PC-3 (cell line): ENCODE measurements at regions not wholly inside any gene's neighbourhood (a gene's known extent, or its start where the extent isn't known, plus 50 kb on each side); places are given as distances from the start of the nearest gene placed in this dataset.
"Not testable (repeated sequence)": the region's sequence is repeated elsewhere in the genome, so short reads cannot be mapped to it uniquely, and the experiment has no call there.

Source experiments
- ATAC-seq: fragments of 200-7000 bp; cut with Tn5 transposase; 2 replicates; pipeline ENCODE4 v1.9.1; 2020; ENCODE audit warnings: mild to moderate bottlenecking, moderate library complexity
- BruUV-seq: library from RNA; stranded (reverse); fragments of 400-500 nt; replicated peaks from 2 replicates; lab custom pipeline; 2021; lab: Mats Ljungman, UMichigan
- CTCF ChIA-PET: fragments of 300-600 bp; sonication (Branson Sonifier 250); formaldehyde crosslinking; loops from one replicate; lab custom pipeline; 2022; ENCODE audit warnings: antibody characterized with exemption; lab: Charles Lee
- POLR2A ChIA-PET: fragments of 300-600 bp; sonication (Branson Sonifier 250); formaldehyde crosslinking; loops from one replicate; lab custom pipeline; 2022; ENCODE audit warnings: antibody characterized with exemption; ENCODE audit not compliant: unreplicated experiment; lab: Charles Lee
- DNase-seq: peaks from one replicate; pipeline ENCODE4 v3.0.0-alpha.2; 2015
- H2AFZ ChIP-seq: fragments of 300-600 bp; sonication (generic); 2 replicates; pipeline ENCODE4 v1.6.0; 2016; ENCODE audit warnings: antibody characterized with exemption, low read length
- H3F3A ChIP-seq: fragments of 300-600 bp; sonication (generic); one replicate; pipeline ENCODE4 v1.6.0; 2017; ENCODE audit warnings: antibody characterized with exemption, low read length, control low read depth, mild to moderate bottlenecking; ENCODE audit not compliant: unreplicated experiment
- H3K27ac ChIP-seq: fragments of 300-600 bp; sonication (generic); 2 replicates; pipeline ENCODE4 v1.5.1; 2016; ENCODE audit warnings: mild to moderate bottlenecking, low read length
- H3K27me3 ChIP-seq: fragments of 300-600 bp; sonication (generic); 2 replicates; pipeline ENCODE4 v1.6.1; 2016; ENCODE audit warnings: low read length, mixed read lengths
- H3K36me3 ChIP-seq: fragments of 300-600 bp; sonication (generic); 2 replicates; pipeline ENCODE4 v1.6.1; 2016; ENCODE audit warnings: low read depth, mixed run types, low read length, mixed read lengths
- H3K4me1 ChIP-seq: fragments of 300-600 bp; sonication (generic); 2 replicates; pipeline ENCODE4 v1.5.1; 2016; ENCODE audit warnings: low read length; ENCODE audit not compliant: insufficient read depth
- H3K4me2 ChIP-seq: fragments of 300-600 bp; sonication (generic); 2 replicates; pipeline ENCODE4 v1.6.0; 2016; ENCODE audit warnings: low read length
- H3K4me3 ChIP-seq: fragments of 300-600 bp; sonication (generic); 2 replicates; pipeline ENCODE4 v1.5.1; 2016; ENCODE audit warnings: mild to moderate bottlenecking, low read length, mixed read lengths
- H3K79me2 ChIP-seq: fragments of 300-600 bp; sonication (generic); 2 replicates; pipeline ENCODE4 v1.6.1; 2017; ENCODE audit warnings: low read length, mixed read lengths
- H3K9ac ChIP-seq: fragments of 300-600 bp; sonication (generic); 2 replicates; pipeline ENCODE4 v1.6.0; 2016; ENCODE audit warnings: mild to moderate bottlenecking, low read length
- H3K9me2 ChIP-seq: fragments of 300-600 bp; sonication (generic); replicated peaks from 2 replicates; pipeline ENCODE4 v1.6.1; 2016; ENCODE audit warnings: mixed run types, low read length, mixed read lengths
- H3K9me3 ChIP-seq: fragments of 300-600 bp; sonication (generic); 2 replicates; pipeline ENCODE4 v1.6.1; 2016; ENCODE audit warnings: low read length, mixed read lengths
- H4K20me1 ChIP-seq: fragments of 300-600 bp; sonication (generic); 2 replicates; pipeline ENCODE4 v1.6.1; 2016; ENCODE audit warnings: low read length, mixed read lengths
- intact Hi-C: fragments of 100-400 bp; cut with micrococcal nuclease; formaldehyde crosslinking; loops from 2 replicates; pipeline ENCODE4 v1.9.0; 2023

DNA sequence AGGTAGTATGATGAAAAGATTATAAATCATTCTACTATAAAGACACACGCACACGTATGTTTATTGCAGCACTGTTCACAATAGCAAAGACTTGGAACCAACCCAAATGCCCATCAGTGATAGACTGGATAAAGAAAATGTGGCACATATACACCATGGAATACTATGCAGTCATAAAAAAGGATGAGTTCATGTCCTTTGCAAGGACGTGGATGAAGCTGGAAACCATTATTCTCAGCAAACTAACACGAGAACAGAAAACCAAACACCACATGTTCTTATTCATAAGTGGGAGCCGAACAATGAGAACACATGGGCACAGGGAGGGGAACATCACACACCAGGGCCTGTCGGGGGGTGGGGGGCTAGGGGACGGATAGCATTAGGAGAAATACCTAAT, 113.9 kb upstream of the OR4F16 start:
- ATAC-seq, BruUV-seq, intact Hi-C loops: not testable (repeated sequence)

DNA sequence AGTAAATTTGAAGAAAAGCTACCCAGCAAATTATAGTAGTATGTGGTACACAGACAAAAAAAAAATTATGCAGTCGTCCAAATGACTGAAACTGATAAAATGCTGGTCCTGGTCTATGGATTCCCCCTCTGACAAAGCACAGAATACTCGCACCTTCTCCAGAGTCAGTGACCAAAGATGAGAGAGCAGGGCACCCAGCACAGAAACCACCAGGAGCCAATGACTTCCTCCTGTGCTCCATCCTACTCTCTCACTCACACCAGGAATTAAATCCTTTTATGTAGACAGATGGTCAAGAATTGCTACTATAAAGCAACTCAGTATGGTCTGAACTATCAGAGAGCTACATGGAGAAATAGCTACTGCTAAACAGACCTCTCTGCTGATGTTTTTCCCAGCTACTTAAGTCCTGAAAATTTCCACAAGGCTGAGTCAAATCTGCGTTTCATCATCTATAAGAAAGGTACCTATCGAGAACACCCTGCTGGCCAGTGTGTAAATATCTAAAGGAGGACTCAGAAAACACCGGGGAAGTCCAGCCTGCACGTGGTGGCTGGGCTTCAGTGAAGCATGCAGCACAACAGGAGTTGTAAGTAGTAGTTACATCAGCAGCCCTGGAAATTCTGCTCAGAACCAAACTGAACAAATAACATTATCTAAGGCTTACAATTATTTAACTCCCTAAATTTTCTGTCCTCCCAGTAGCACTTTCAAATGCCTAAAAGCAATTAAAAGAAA, 118.1 kb upstream of the OR4F16 start:
- H3K27me3 ChIP-seq, H3K79me2 ChIP-seq, H3K4me1 ChIP-seq, H3K9me3 ChIP-seq, BruUV-seq, H4K20me1 ChIP-seq, CTCF ChIA-PET, H3K9me2 ChIP-seq, DNase-seq, H3K36me3 ChIP-seq, H3K4me3 ChIP-seq, POLR2A ChIA-PET, H3F3A ChIP-seq, H3K9ac ChIP-seq, H3K4me2 ChIP-seq, H2AFZ ChIP-seq, H3K27ac ChIP-seq, intact Hi-C loops: not testable (repeated sequence)
- peak; percentile 69 for ATAC-seq

More for the DNA sequence above, 113.9 kb upstream of the OR4F16 start:
- H3K4me1 ChIP-seq, DNase-seq, H3K9ac ChIP-seq, H3K27me3 ChIP-seq, H3K9me2 ChIP-seq, H3K27ac ChIP-seq, H3K4me2 ChIP-seq, H3K4me3 ChIP-seq, H3K36me3 ChIP-seq, H3F3A ChIP-seq, CTCF ChIA-PET, H4K20me1 ChIP-seq, H3K9me3 ChIP-seq, H2AFZ ChIP-seq, POLR2A ChIA-PET, H3K79me2 ChIP-seq: not testable (repeated sequence)

DNA sequence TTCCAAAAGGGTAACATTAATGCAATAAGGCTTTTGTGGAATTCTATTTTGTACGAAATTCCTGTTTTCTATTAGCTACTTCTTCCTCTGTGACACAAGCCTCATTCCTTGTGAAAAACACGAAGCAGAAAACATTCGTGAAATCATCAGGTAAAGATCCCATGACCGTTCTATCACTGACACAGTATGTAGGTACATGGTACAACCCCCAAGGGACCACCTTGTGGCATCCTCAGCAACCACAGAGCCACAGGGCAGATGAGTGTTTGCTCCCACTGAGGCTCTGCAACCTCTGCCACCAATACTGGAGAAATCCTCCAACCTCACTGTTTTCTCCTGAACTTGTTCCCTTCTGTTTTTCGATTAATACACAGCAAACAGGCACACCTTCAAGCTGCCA, 118.4 kb upstream of the SAMD11 start:
- POLR2A ChIA-PET, H3F3A ChIP-seq, H3K4me1 ChIP-seq, H3K9ac ChIP-seq, intact Hi-C loops, H3K27me3 ChIP-seq, H2AFZ ChIP-seq, H3K4me2 ChIP-seq, H3K27ac ChIP-seq, H3K79me2 ChIP-seq, H3K36me3 ChIP-seq, H3K4me3 ChIP-seq, H4K20me1 ChIP-seq, ATAC-seq, CTCF ChIA-PET, H3K9me3 ChIP-seq, BruUV-seq, H3K9me2 ChIP-seq, DNase-seq: not testable (repeated sequence)

DNA sequence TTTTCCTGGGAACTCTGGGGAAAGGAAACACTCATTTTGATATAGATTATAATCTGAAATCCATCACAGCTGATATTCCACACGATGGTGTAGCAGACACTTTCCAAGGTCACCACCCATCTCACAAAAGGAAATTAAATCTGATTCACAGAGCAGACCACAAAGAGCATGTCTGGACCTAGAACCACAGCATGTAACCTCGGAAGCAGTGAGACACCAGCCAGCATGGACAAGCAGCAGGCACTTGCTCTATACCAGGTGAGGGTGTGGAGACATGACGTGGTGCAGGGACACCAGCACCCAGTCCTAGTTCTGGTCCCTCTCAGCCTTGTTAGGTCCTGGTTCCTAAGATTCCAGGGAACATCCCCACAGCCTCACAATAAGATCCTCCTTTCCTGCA, 116.7 kb upstream of the SAMD11 start:
- H3K79me2 ChIP-seq, H3K4me1 ChIP-seq, BruUV-seq, H3K27me3 ChIP-seq, CTCF ChIA-PET, POLR2A ChIA-PET, H2AFZ ChIP-seq, H3F3A ChIP-seq, H3K9me2 ChIP-seq, H4K20me1 ChIP-seq, H3K4me3 ChIP-seq, H3K9me3 ChIP-seq, ATAC-seq, H3K9ac ChIP-seq, intact Hi-C loops, DNase-seq, H3K4me2 ChIP-seq, H3K27ac ChIP-seq, H3K36me3 ChIP-seq: not testable (repeated sequence)

DNA sequence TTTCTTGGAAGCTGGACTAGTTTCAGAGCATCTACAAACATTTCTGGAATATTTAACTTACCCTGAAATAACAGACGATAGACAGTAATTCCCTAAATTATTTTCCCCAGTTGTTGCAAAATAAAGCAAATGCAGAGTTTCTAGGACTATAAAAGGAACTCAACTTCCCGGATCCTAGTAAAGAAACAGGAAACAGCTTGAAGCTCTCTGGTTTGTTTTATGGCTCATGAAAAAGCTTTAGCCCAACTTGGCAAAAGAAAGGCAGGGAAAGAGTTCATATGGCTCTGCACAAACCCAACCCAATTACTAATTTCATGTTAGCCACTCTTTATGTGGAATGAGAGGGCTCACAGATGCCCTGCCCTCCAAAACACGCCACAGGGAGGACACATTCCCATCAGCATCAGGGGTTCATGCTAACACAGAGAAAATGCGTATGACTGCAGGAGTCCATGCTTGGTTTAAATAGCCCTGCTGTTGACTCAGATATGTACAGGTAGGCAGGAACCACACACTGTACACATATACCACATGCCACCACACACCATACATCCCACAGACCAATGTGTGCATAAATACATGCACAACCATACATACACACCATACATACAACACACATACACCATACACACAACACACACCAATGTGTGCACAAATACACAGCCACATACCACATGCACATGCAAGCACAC, 115.9 kb upstream of the SAMD11 start:
- DNase-seq, H3K4me2 ChIP-seq, BruUV-seq: not testable (repeated sequence)

DNA sequence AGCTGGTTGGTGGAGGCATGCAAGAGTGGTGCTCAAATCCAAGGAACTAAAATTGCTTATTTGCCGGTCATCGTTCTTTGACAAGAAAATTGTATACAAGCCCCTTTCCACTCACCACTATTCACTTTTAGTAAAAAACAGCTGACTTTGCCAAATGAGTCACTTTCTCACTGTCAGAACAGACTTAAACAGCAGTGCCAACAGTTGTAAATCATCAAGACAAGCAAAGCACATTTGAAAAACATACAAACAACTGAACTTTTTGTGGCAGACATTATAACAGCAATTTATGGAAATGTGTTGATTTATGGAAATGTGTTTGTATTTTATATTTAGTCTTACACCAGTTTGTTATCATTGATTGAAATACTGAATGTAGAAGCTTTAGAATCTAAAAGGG, 112.8 kb upstream of the SAMD11 start:
- peak; percentile 73 for ATAC-seq
- BruUV-seq, result not testable (repeated sequence)

More for the DNA sequence above, 115.9 kb upstream of the SAMD11 start:
- H3K9me2 ChIP-seq, H3K27ac ChIP-seq, H3K9ac ChIP-seq, H4K20me1 ChIP-seq, intact Hi-C loops, POLR2A ChIA-PET, H3K36me3 ChIP-seq, H3F3A ChIP-seq, H3K27me3 ChIP-seq, H3K4me3 ChIP-seq, H3K79me2 ChIP-seq, CTCF ChIA-PET, H2AFZ ChIP-seq, H3K4me1 ChIP-seq, H3K9me3 ChIP-seq: not testable (repeated sequence)
- ATAC-seq, result peak; percentile 44

More for the DNA sequence above, 112.8 kb upstream of the SAMD11 start:
- H3K79me2 ChIP-seq, H3K4me1 ChIP-seq, DNase-seq, H3K4me2 ChIP-seq, H3K27me3 ChIP-seq, H3F3A ChIP-seq, H3K36me3 ChIP-seq, POLR2A ChIA-PET, H3K9ac ChIP-seq, H4K20me1 ChIP-seq, H2AFZ ChIP-seq, intact Hi-C loops, CTCF ChIA-PET, H3K4me3 ChIP-seq, H3K9me3 ChIP-seq, H3K9me2 ChIP-seq, H3K27ac ChIP-seq: not testable (repeated sequence)
